ENCODE measurements at regions not wholly inside any gene's neighbourhood (a gene's known extent, or its start where the extent isn't known, plus 50 kb on each side); places are given as distances from the start of the nearest gene placed in this dataset.

- Histone ChIP-seq H3K4me3 (ENCODE audit: low read depth in 1 of 2, low read length in 2 of 2) (no peak overlapping the region), H3K36me3 (ENCODE audit: insufficient read depth, low read length) (no peaks in the 10 kb centered on the region), H3K4me2 (ENCODE audit: insufficient read depth, low read length) (no peak overlapping the region), H3K79me2 (ENCODE audit: insufficient read depth, low read length) (no peaks in the 10 kb centered on the region), H3K9ac (ENCODE audit: low read depth, low read length) (no peak overlapping the region), H4K20me1 (ENCODE audit: insufficient read depth, low read length) (no peaks in the 10 kb centered on the region), H3K27me3 (ENCODE audit: insufficient read depth, low read length, poor library complexity) (no peaks in the 10 kb centered on the region), H3K4me1 (ENCODE audit: insufficient read depth, low read length) (no peaks in the 10 kb centered on the region), H3K9me3 (ENCODE audit: insufficient read depth, low read length, severe bottlenecking) (no peaks in the 10 kb centered on the region), H3K27ac (ENCODE audit: low read length) (no peak overlapping the region), H2AFZ (ENCODE audit: low read depth, low read length) (no peak overlapping the region)
- TF ChIP-seq EZH2 (IDR thresholded peaks at IDR 0.05; ENCODE audit: borderline replicate concordance, low read depth, low read length, severe bottlenecking) (no peak), CTCF (IDR thresholded peaks at IDR 0.05; ENCODE audit: borderline replicate concordance, extremely low read depth, low read length, poor library complexity, severe bottlenecking) (no peak)
- no peak for DNase-seq
- ATAC-seq (ENCODE audit: insufficient read depth, low read depth) = no peak
Observed at GRCh38 chr3:74763830-74764229, 149.4 kb upstream of the CNTN3 start.

GRCh38 chr3:74756674-74757073 lies 142.2 kb upstream of the CNTN3 start:
- Histone ChIP-seq H3K4me3 (ENCODE audit: low read depth in 1 of 2, low read length in 2 of 2) (no peak overlapping the region), H3K4me1 (ENCODE audit: insufficient read depth, low read length) (no peaks in the 10 kb centered on the region), H3K9me3 (ENCODE audit: insufficient read depth, low read length, severe bottlenecking) (no peaks in the 10 kb centered on the region), H4K20me1 (ENCODE audit: insufficient read depth, low read length) (no peaks in the 10 kb centered on the region), H3K36me3 (ENCODE audit: insufficient read depth, low read length) (no peaks in the 10 kb centered on the region), H3K4me2 (ENCODE audit: insufficient read depth, low read length) (no peak overlapping the region), H3K27ac (ENCODE audit: low read length) (no peak overlapping the region), H3K79me2 (ENCODE audit: insufficient read depth, low read length) (no peaks in the 10 kb centered on the region), H3K9ac (ENCODE audit: low read depth, low read length) (no peak overlapping the region), H2AFZ (ENCODE audit: low read depth, low read length) (no peak overlapping the region), H3K27me3 (ENCODE audit: insufficient read depth, low read length, poor library complexity) (no peaks in the 10 kb centered on the region)
- DNase-seq (no peak), ATAC-seq (ENCODE audit: insufficient read depth, low read depth) (no peak)
- no peak for TF ChIP-seq EZH2 (IDR thresholded peaks at IDR 0.05; ENCODE audit: borderline replicate concordance, low read depth, low read length, severe bottlenecking)
- TF ChIP-seq CTCF (IDR thresholded peaks at IDR 0.05; ENCODE audit: borderline replicate concordance, extremely low read depth, low read length, poor library complexity, severe bottlenecking) = no peak

GRCh38 chr3:74752290-74752689 lies 137.8 kb upstream of the CNTN3 start:
- H3K9ac ChIP-seq (ENCODE audit: low read depth, low read length) = no peak overlapping the region
- H3K4me1 ChIP-seq (ENCODE audit: insufficient read depth, low read length) = no peaks in the 10 kb centered on the region
- no peak overlapping the region for H3K27ac ChIP-seq (ENCODE audit: low read length)
- DNase-seq (no peak), ATAC-seq (ENCODE audit: insufficient read depth, low read depth) (no peak)
- H3K36me3 ChIP-seq (ENCODE audit: insufficient read depth, low read length) = no peaks in the 10 kb centered on the region
- H3K9me3 ChIP-seq (ENCODE audit: insufficient read depth, low read length, severe bottlenecking) = no peaks in the 10 kb centered on the region
- H4K20me1 ChIP-seq (ENCODE audit: insufficient read depth, low read length) = no peaks in the 10 kb centered on the region
- no peak overlapping the region for H2AFZ ChIP-seq (ENCODE audit: low read depth, low read length)
- H3K27me3 ChIP-seq (ENCODE audit: insufficient read depth, low read length, poor library complexity) = no peaks in the 10 kb centered on the region
- H3K4me2 ChIP-seq (ENCODE audit: insufficient read depth, low read length) = no peak overlapping the region
- no peaks in the 10 kb centered on the region for H3K79me2 ChIP-seq (ENCODE audit: insufficient read depth, low read length)
- no peak for TF ChIP-seq CTCF (IDR thresholded peaks at IDR 0.05; ENCODE audit: borderline replicate concordance, extremely low read depth, low read length, poor library complexity, severe bottlenecking)
- no peak for TF ChIP-seq EZH2 (IDR thresholded peaks at IDR 0.05; ENCODE audit: borderline replicate concordance, low read depth, low read length, severe bottlenecking)
- H3K4me3 ChIP-seq (ENCODE audit: low read depth in 1 of 2, low read length in 2 of 2) = no peak overlapping the region

GRCh38 chr3:74751775-74752174 lies 137.3 kb upstream of the CNTN3 start:
- Histone ChIP-seq H3K27ac (ENCODE audit: low read length) (no peak overlapping the region), H3K9ac (ENCODE audit: low read depth, low read length) (no peak overlapping the region), H2AFZ (ENCODE audit: low read depth, low read length) (no peak overlapping the region), H3K79me2 (ENCODE audit: insufficient read depth, low read length) (no peaks in the 10 kb centered on the region), H3K4me1 (ENCODE audit: insufficient read depth, low read length) (no peaks in the 10 kb centered on the region), H3K9me3 (ENCODE audit: insufficient read depth, low read length, severe bottlenecking) (no peaks in the 10 kb centered on the region), H4K20me1 (ENCODE audit: insufficient read depth, low read length) (no peaks in the 10 kb centered on the region), H3K36me3 (ENCODE audit: insufficient read depth, low read length) (no peaks in the 10 kb centered on the region), H3K4me3 (ENCODE audit: low read depth in 1 of 2, low read length in 2 of 2) (no peak overlapping the region), H3K4me2 (ENCODE audit: insufficient read depth, low read length) (no peak overlapping the region), H3K27me3 (ENCODE audit: insufficient read depth, low read length, poor library complexity) (no peaks in the 10 kb centered on the region)
- ATAC-seq (ENCODE audit: insufficient read depth, low read depth) (no peak), DNase-seq (no peak)
- TF ChIP-seq CTCF (IDR thresholded peaks at IDR 0.05; ENCODE audit: borderline replicate concordance, extremely low read depth, low read length, poor library complexity, severe bottlenecking) (no peak), EZH2 (IDR thresholded peaks at IDR 0.05; ENCODE audit: borderline replicate concordance, low read depth, low read length, severe bottlenecking) (no peak)
